HG02678 (cell line): ENCODE measurements at regions not wholly inside any gene's neighbourhood (a gene's known extent, or its start where the extent isn't known, plus 50 kb on each side); places are given as distances from the start of the nearest gene placed in this dataset.
A peak's percentile ranks its signal among the peaks of the same experiment; 100 is the strongest.
"Not testable (repeated sequence)": the region's sequence is repeated elsewhere in the genome, so short reads cannot be mapped to it uniquely, and the experiment has no call there.

Source experiments
- ATAC-seq: cut with Tn5 transposase; IDR thresholded peaks from one replicate; pipeline ENCODE4 v1.9.1; 2021; ENCODE audit warnings: mild to moderate bottlenecking, moderate library complexity; ENCODE audit not compliant: unreplicated experiment

GRCh38 chr14:46596236-46596635 lies 55.3 kb downstream of the RPL10L start:
- no peak for ATAC-seq

- no peak for ATAC-seq
Measured at GRCh38 chr14:46582826-46583225, 68.8 kb downstream of the RPL10L start.

GRCh38 chr14:46581036-46581671 lies 70.4 kb downstream of the RPL10L start:
- ATAC-seq: no peak

- no peak for ATAC-seq
Measured at GRCh38 chr14:46574978-46575375, 76.6 kb downstream of the RPL10L start.

- no peak for ATAC-seq
Measured at GRCh38 chr14:46574221-46574977, 77.2 kb downstream of the RPL10L start.

GRCh38 chr14:46573498-46573897 lies 78.1 kb downstream of the RPL10L start:
- no peak for ATAC-seq

GRCh38 chr14:46571970-46572369 lies 79.6 kb downstream of the RPL10L start:
- ATAC-seq: no peak

- ATAC-seq: not testable (repeated sequence)
Measured at GRCh38 chr14:46568161-46568560, 83.4 kb downstream of the RPL10L start.

- ATAC-seq: no peak
Measured at GRCh38 chr14:46550836-46551235, 100.7 kb downstream of the RPL10L start.

GRCh38 chr14:46540986-46541385 lies 110.6 kb downstream of the RPL10L start:
- no peak for ATAC-seq

GRCh38 chr14:46519121-46519520 lies 132.5 kb downstream of the RPL10L start:
- ATAC-seq: no peak

- ATAC-seq: not testable (repeated sequence)
Measured at GRCh38 chr14:46508752-46509151, 142.8 kb downstream of the RPL10L start.

GRCh38 chr14:46499521-46499920 lies 152.1 kb downstream of the RPL10L start:
- no peak for ATAC-seq

GRCh38 chr14:46496409-46496808 lies 155.2 kb downstream of the RPL10L start:
- no peak for ATAC-seq

GRCh38 chr14:46490238-46490685 lies 161.3 kb downstream of the RPL10L start:
- peak; percentile 93 for ATAC-seq

- ATAC-seq: no peak
Measured at GRCh38 chr14:46488374-46488773, 163.2 kb downstream of the RPL10L start.

GRCh38 chr14:46487582-46488350 lies 163.8 kb downstream of the RPL10L start:
- ATAC-seq: no peak

- ATAC-seq: no peak
Measured at GRCh38 chr14:46482200-46482599, 169.4 kb downstream of the RPL10L start.

GRCh38 chr14:46480817-46481216 lies 170.8 kb downstream of the RPL10L start:
- no peak for ATAC-seq

- no peak for ATAC-seq
Measured at GRCh38 chr14:46472261-46472660, 179.3 kb downstream of the RPL10L start.

- ATAC-seq: no peak
Measured at GRCh38 chr14:46464341-46464740, 187.2 kb downstream of the RPL10L start.

GRCh38 chr14:46451800-46452199 lies 199.8 kb downstream of the RPL10L start:
- no peak for ATAC-seq
